HG03039 (cell line): ENCODE measurements at regions not wholly inside any gene's neighbourhood (a gene's known extent, or its start where the extent isn't known, plus 50 kb on each side); places are given as distances from the start of the nearest gene placed in this dataset.
"Not testable (repeated sequence)": the region's sequence is repeated elsewhere in the genome, so short reads cannot be mapped to it uniquely, and the experiment has no call there.

Source experiments
- ATAC-seq: cut with Tn5 transposase; IDR thresholded peaks from one replicate; pipeline ENCODE4 v1.9.1; 2021; ENCODE audit warnings: mild to moderate bottlenecking, moderate library complexity; ENCODE audit not compliant: unreplicated experiment

GRCh38 chr2:40680547-40680946 is 228.7 kb upstream of the SLC8A1 start:
- ATAC-seq: no peak

GRCh38 chr2:40690036-40690435 is 238.1 kb upstream of the SLC8A1 start:
- no peak for ATAC-seq

- no peak for ATAC-seq
These were observed 238.6 kb upstream of the SLC8A1 start for GRCh38 chr2:40690525-40690924.

GRCh38 chr2:40700231-40700954 is 248.5 kb upstream of the SLC8A1 start:
- ATAC-seq: no peak

GRCh38 chr2:40712197-40712894 is 260.5 kb upstream of the SLC8A1 start:
- ATAC-seq: not testable (repeated sequence)

GRCh38 chr2:40716879-40717278 is 265.0 kb upstream of the SLC8A1 start:
- no peak for ATAC-seq

GRCh38 chr2:40719414-40719813 is 267.5 kb upstream of the SLC8A1 start:
- no peak for ATAC-seq

GRCh38 chr2:40721595-40721994 is 269.7 kb upstream of the SLC8A1 start:
- ATAC-seq: no peak

- no peak for ATAC-seq
These were observed 271.3 kb upstream of the SLC8A1 start for GRCh38 chr2:40723194-40723593.

GRCh38 chr2:40725040-40725439 is 273.1 kb upstream of the SLC8A1 start:
- ATAC-seq: no peak

GRCh38 chr2:40725950-40726349 is 274.1 kb upstream of the SLC8A1 start:
- ATAC-seq: no peak

- no peak for ATAC-seq
These were observed 282.9 kb upstream of the SLC8A1 start for GRCh38 chr2:40734797-40735196.

- ATAC-seq: no peak
These were observed 285.3 kb upstream of the SLC8A1 start for GRCh38 chr2:40737180-40737579.

GRCh38 chr2:40740419-40740818 is 288.5 kb upstream of the SLC8A1 start:
- no peak for ATAC-seq

- ATAC-seq: no peak
These were observed 289.6 kb upstream of the SLC8A1 start for GRCh38 chr2:40741532-40741931.

GRCh38 chr2:40746191-40746590 is 294.3 kb upstream of the SLC8A1 start:
- no peak for ATAC-seq

GRCh38 chr2:40751981-40752380 is 300.1 kb upstream of the SLC8A1 start:
- ATAC-seq: no peak

GRCh38 chr2:40752796-40753195 is 300.9 kb upstream of the SLC8A1 start:
- no peak for ATAC-seq

GRCh38 chr2:40754912-40755311 is 303.0 kb upstream of the SLC8A1 start:
- ATAC-seq: no peak

GRCh38 chr2:40758401-40759155 is 306.7 kb upstream of the SLC8A1 start:
- no peak for ATAC-seq

- peak; percentile 54 for ATAC-seq
These were observed 308.3 kb upstream of the SLC8A1 start for GRCh38 chr2:40760071-40760666.
